IPS-18a (cell line): ENCODE measurements at regions not wholly inside any gene's neighbourhood (a gene's known extent, or its start where the extent isn't known, plus 50 kb on each side); places are given as distances from the start of the nearest gene placed in this dataset.

Experiments
- H3K27ac ChIP-seq: one replicate; pipeline ENCODE4 v1.5.1; 2013; ENCODE audit warnings: low read length
- H3K27me3 ChIP-seq: one replicate; pipeline ENCODE4 v1.6.1; 2013; ENCODE audit warnings: mild to moderate bottlenecking, low read length; ENCODE audit not compliant: control insufficient read depth, insufficient read depth
- H3K36me3 ChIP-seq: one replicate; pipeline ENCODE4 v1.6.1; 2013; ENCODE audit warnings: low read depth, low read length; ENCODE audit not compliant: control insufficient read depth
- H3K4me1 ChIP-seq: one replicate; pipeline ENCODE4 v1.6.1; 2013; ENCODE audit warnings: low read depth, low read length; ENCODE audit not compliant: control insufficient read depth
- H3K4me3 ChIP-seq: one replicate; pipeline ENCODE4 v1.5.1; 2013; ENCODE audit warnings: low read length
- H3K9ac ChIP-seq: one replicate; pipeline ENCODE4 v1.6.1; 2013; ENCODE audit warnings: mild to moderate bottlenecking, low read length, moderate library complexity
- H3K9me3 ChIP-seq: one replicate; pipeline ENCODE4 v1.6.1; 2013; ENCODE audit warnings: low read depth, low read length; ENCODE audit not compliant: control insufficient read depth

DNA sequence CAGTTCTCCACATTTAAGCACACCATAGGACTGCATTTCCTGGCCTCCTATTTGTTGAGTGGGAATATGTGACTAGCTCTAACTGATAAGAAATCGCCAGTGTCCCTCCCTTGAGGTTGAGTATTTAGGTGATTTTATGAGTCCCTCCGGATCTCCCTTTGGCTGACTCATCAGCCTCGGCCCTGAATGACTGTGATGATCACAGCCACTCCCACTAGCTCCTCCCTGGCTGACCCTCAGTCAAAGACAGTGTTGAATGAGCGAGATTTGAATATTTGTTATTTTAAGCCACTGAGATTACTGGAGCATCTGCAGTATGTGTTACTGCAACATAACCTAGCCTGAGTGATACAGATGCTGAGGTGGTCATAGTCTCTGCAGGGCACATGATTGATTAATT lies 515.3 kb downstream of the EPHB1 start:
- no peak overlapping the region for H3K9ac ChIP-seq
- no peaks in the 10 kb centered on the region for H3K4me1 ChIP-seq
- no peaks in the 10 kb centered on the region for H3K9me3 ChIP-seq
- H3K4me3 ChIP-seq: no peak overlapping the region
- no peaks in the 10 kb centered on the region for H3K36me3 ChIP-seq
- H3K27ac ChIP-seq: no peak overlapping the region
- H3K27me3 ChIP-seq: no peaks in the 10 kb centered on the region

DNA sequence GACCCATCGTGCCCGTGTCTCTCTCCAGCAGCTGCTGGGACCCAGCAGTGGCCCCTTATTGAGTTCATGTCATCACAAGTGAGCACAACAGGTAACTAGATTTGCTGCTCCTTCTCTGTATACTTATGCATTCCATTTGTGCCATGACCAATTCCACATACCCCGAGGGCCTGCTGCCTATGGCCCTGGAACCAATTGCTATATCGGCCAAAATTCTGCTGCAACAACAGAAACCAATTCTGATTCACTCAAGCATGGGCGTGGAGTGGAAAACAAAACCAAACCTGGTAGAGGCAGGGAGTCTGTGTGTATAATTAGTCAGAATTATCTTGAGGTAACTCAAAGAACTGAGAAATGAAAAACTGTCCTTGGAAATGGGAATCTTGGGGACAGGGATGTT lies 516.6 kb downstream of the EPHB1 start:
- Histone ChIP-seq H3K4me3 (no peak overlapping the region), H3K9me3 (no peaks in the 10 kb centered on the region), H3K4me1 (no peaks in the 10 kb centered on the region), H3K9ac (no peak overlapping the region), H3K27ac (no peak overlapping the region), H3K27me3 (no peaks in the 10 kb centered on the region), H3K36me3 (no peaks in the 10 kb centered on the region)

DNA sequence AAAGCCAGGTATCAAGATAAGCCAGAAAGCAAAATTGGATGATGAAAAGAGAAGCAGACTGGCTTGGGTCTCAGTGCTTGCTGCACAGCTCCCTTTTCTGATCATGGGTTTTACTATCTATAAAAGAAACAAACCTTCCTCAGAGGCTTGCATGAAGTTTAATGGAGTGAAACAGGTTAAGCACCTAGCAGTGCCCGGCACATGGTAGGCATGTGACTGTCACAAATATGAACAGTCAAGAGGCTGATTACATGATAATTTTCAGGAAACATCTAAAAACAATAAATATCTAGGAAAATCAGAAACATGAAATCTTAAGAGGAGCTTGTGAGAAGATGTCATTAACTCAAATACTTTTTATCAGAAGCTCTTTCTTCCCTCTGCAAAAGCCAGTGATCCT lies 519.2 kb downstream of the EPHB1 start:
- Histone ChIP-seq H3K36me3 (no peaks in the 10 kb centered on the region), H3K4me1 (no peaks in the 10 kb centered on the region), H3K4me3 (no peak overlapping the region), H3K9ac (no peak overlapping the region), H3K27ac (no peak overlapping the region), H3K27me3 (no peaks in the 10 kb centered on the region), H3K9me3 (no peaks in the 10 kb centered on the region)

DNA sequence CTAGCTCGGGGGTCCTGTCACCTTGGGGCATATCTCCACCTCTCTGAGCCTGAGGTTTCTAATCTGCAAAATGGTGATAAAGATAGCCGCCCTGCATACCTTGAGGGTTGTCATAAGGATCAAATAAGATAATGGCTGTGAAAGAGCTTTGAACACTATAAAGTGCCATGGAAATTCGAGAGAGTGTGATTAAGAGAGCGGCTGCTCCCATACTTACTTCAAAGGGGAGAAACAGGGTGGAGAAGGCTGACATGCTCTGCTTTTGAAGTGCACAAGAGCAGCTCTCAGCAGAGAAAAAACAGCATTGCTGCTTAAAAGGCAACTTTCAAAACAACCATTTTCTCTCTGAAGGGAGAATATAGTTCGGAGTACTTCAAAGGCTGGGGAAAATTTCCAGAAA lies 529.2 kb downstream of the EPHB1 start:
- Histone ChIP-seq H3K36me3 (no peaks in the 10 kb centered on the region), H3K4me1 (no peaks in the 10 kb centered on the region), H3K27me3 (no peaks in the 10 kb centered on the region), H3K4me3 (no peak overlapping the region), H3K27ac (no peak overlapping the region), H3K9ac (no peak overlapping the region), H3K9me3 (no peaks in the 10 kb centered on the region)

DNA sequence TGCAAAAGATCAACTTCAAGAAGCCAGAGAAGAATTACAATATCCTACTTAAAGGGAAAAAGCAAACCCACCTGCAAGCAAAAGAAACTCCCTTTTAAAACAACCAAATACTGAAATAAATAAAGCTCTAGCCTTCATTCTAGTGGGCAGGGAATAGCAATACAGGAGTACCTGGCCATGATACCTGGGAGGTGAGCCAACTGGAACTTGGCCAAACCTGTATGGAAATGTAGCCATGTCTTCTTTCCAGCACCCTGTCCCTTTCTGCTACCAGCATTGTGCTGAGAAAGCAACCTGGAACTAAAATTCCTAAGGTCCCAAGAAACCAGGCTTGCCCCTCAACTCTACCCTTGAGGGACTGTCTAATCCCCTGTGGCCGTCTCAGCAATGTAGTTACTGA lies 530.0 kb downstream of the EPHB1 start:
- no peak overlapping the region for H3K9ac ChIP-seq
- H3K4me1 ChIP-seq: no peaks in the 10 kb centered on the region
- no peak overlapping the region for H3K27ac ChIP-seq
- H3K27me3 ChIP-seq: no peaks in the 10 kb centered on the region
- no peaks in the 10 kb centered on the region for H3K36me3 ChIP-seq
- no peak overlapping the region for H3K4me3 ChIP-seq
- H3K9me3 ChIP-seq: no peaks in the 10 kb centered on the region

DNA sequence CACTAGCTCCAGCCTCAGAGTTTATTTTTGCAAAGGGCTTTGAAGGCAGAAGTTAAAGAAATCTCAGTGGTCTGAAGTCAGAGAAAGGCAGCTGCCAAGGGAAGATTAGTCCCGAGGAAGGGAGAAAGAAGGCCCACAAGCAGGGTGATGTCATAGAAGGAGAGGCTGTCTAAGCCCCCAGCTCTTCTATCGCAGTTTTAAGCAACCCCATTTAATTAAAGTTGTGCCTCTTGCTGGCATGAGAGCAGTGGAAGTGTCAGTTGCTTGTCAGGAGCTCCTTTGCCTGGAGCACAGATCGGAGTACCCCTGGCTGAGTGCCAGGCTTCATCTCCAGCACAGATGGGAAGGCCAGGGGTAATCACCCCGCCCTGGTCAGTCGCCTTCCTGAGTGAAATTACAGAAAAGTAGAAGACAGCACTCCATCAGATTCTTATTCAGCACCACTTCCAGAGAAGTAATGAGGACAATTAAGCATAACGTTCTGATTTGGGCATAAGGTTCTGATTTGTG lies 530.7 kb downstream of the EPHB1 start:
- no peaks in the 10 kb centered on the region for H3K4me1 ChIP-seq
- H3K27ac ChIP-seq: no peak overlapping the region
- H3K9me3 ChIP-seq: no peaks in the 10 kb centered on the region
- no peaks in the 10 kb centered on the region for H3K27me3 ChIP-seq
- H3K9ac ChIP-seq: no peak overlapping the region
- no peak overlapping the region for H3K4me3 ChIP-seq
- no peaks in the 10 kb centered on the region for H3K36me3 ChIP-seq

DNA sequence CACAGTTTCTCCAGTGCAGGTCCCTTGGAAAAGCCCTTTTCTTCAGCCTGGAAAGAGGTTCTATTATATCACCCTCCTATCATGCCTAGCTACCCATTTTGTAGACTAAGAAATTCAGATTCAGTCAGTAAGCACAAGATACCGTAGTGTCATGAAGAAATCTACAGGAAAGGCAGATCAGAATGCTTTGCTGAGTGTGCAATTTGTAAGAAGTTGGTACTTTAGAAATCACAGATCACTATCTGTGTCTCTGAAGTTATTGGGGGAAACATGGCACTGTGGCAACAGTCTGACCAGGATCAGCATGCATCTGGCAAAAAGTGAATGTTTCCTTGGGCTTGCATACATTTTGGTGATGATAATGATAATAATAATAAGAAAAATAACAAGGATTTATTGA lies 531.8 kb downstream of the EPHB1 start:
- Histone ChIP-seq H3K9me3 (no peaks in the 10 kb centered on the region), H3K36me3 (no peaks in the 10 kb centered on the region), H3K4me3 (no peak overlapping the region), H3K9ac (no peak overlapping the region), H3K4me1 (no peaks in the 10 kb centered on the region), H3K27me3 (no peaks in the 10 kb centered on the region), H3K27ac (no peak overlapping the region)

DNA sequence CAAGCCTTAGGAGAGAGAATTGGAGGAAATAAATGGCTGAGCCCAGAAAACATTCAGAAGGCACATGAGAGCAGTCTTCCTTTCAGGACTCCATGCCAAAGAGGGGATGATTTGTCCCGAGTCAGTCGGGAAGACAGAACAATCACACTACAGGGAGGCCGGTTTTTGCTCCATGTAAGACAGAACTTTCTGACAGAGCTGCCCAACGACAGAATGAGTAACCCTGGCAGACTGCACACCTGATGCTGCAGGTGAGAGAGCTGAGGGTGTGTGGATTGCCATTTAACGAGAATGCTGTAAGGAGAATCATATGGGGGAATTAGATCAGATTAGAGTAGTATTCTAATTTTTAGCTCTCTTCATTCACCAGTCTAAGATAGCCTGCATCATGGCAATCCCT lies 533.0 kb downstream of the EPHB1 start:
- no peak overlapping the region for H3K27ac ChIP-seq
- no peaks in the 10 kb centered on the region for H3K27me3 ChIP-seq
- no peak overlapping the region for H3K9ac ChIP-seq
- H3K4me1 ChIP-seq: no peaks in the 10 kb centered on the region
- no peaks in the 10 kb centered on the region for H3K36me3 ChIP-seq
- no peaks in the 10 kb centered on the region for H3K9me3 ChIP-seq
- H3K4me3 ChIP-seq: no peak overlapping the region

DNA sequence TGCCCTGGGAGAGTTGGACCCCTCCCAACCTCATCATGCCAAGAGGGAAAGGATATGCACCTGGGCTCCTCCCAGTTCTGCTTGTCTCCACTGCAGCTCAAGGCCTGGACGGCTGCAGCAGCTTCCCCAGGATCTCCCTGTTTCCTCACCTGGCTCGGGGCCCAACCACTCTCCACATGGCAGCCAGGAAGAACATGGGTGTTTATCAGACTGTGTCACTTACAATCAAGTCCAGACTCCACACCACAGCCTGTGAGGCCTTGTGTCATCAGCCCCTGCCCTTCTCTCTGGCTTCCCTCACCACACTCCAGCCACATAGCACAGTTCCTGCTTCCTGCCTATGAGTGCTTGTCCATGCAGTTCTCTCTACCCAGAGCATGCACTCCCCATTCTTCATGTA lies 534.4 kb downstream of the EPHB1 start:
- Histone ChIP-seq H3K27ac (no peak overlapping the region), H3K36me3 (no peaks in the 10 kb centered on the region), H3K4me3 (no peak overlapping the region), H3K9ac (no peak overlapping the region), H3K27me3 (no peaks in the 10 kb centered on the region), H3K4me1 (no peaks in the 10 kb centered on the region), H3K9me3 (no peaks in the 10 kb centered on the region)

DNA sequence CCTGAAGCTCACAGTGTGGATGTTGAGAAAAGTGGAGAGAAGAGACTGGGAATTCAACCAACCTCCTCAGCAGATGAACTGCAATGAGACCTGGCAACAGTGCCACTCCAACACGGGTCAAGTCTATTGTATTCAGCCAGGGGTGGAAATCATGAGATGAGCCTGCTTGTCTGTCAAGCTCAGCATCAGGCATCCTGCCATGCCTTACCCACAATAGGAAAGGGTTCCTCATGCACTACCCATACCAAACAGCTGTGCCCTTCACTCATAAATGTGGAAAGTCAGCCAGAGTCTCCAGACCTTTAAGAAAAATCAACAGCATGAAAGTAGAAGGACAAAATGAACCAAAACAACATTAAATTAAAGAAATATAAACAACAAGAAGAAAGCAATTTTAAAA lies 542.1 kb downstream of the EPHB1 start:
- no peaks in the 10 kb centered on the region for H3K27me3 ChIP-seq
- H3K27ac ChIP-seq: no peak overlapping the region
- no peak overlapping the region for H3K4me3 ChIP-seq
- no peaks in the 10 kb centered on the region for H3K4me1 ChIP-seq
- H3K9me3 ChIP-seq: no peaks in the 10 kb centered on the region
- no peak overlapping the region for H3K9ac ChIP-seq
- no peaks in the 10 kb centered on the region for H3K36me3 ChIP-seq

DNA sequence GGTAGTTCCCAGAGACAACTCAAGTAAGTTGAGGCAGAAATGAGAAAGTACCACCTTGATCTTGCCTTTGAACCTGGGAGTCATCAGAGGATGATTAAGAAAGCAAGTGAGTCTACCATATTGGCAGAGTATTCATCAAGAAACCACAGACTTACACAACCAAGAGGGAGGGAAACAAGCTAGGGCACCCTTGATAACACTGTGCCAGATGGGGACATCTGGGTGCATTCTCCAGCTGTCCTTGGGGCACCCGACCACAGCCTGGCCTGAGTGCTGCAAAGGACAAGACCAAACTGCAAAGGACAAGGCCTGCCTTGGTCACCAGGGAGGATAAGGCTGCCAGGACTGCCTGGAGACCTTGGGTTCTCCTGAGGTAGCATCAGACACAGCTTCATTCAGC lies 553.6 kb downstream of the EPHB1 start:
- no peaks in the 10 kb centered on the region for H3K27me3 ChIP-seq
- no peak overlapping the region for H3K9ac ChIP-seq
- no peak overlapping the region for H3K27ac ChIP-seq
- H3K4me3 ChIP-seq: no peak overlapping the region
- no peaks in the 10 kb centered on the region for H3K36me3 ChIP-seq
- H3K4me1 ChIP-seq: no peaks in the 10 kb centered on the region
- H3K9me3 ChIP-seq: no peaks in the 10 kb centered on the region

DNA sequence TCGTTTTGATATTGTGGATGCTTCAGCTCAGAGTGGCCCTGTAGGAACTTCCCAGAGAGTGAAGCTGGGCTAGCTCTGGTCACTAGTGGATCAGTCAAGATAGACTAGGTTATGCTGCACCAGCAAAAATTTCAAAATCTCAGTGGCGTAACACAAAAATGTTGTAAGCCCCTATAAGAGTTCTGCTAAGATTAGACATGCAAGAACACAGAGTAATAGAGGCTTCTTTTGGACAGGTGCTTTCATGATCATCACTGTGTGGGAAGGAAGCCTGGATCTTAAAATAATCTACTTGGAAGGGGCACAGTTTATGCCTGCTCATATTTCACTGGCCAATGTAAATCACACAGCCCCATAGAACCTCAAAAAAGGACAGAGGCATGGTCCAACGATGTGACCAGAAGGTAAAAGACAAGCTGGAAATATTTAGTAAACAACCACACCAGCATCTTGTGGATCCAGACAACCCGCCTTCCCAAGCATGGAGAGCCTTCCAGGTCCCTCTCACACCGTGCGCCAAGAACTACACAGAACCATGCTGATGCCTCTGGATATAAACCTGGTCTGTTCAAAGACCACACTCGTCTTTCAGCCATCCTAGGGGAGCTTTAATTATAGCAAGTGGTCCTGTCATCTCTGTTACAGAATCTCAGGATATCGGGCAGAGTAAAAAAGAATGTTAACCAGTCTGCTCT lies 554.3 kb downstream of the EPHB1 start:
- no peak overlapping the region for H3K9ac ChIP-seq
- no peak overlapping the region for H3K4me3 ChIP-seq
- no peaks in the 10 kb centered on the region for H3K9me3 ChIP-seq
- no peaks in the 10 kb centered on the region for H3K36me3 ChIP-seq
- no peaks in the 10 kb centered on the region for H3K4me1 ChIP-seq
- H3K27ac ChIP-seq: no peak overlapping the region
- no peaks in the 10 kb centered on the region for H3K27me3 ChIP-seq
